Activated CD4-positive, alpha-beta memory T cell treated with anti-CD3 and anti-CD28 coated beads for 36 hours (primary cell): ENCODE measurements at regions not wholly inside any gene's neighbourhood (a gene's known extent, or its start where the extent isn't known, plus 50 kb on each side); places are given as distances from the start of the nearest gene placed in this dataset.

ENCODE experiments used
- CTCF ChIA-PET: fragments of 350-600 bp; sonication (Branson Sonifier 250); formaldehyde crosslinking; loops from one replicate; lab custom pipeline; 2021; ENCODE audit warnings: antibody characterized with exemption, inconsistent platforms; lab: Charles Lee
- POLR2A ChIA-PET: fragments of 350-600 bp; sonication (Branson Sonifier 250); formaldehyde crosslinking; loops from one replicate; lab custom pipeline; 2021; ENCODE audit warnings: antibody characterized with exemption; lab: Charles Lee
- DNase-seq: peaks from one replicate; pipeline ENCODE4 v3.0.0-alpha.2; 2020
- H3K27ac Mint-ChIP-seq: one replicate; pipeline ENCODE4 v1.8.0; 2021; ENCODE audit warnings: mixed read lengths
- H3K27me3 Mint-ChIP-seq: one replicate; pipeline ENCODE4 v1.8.0; 2021; ENCODE audit warnings: mixed read lengths
- H3K36me3 Mint-ChIP-seq: one replicate; pipeline ENCODE4 v1.8.0; 2021; ENCODE audit warnings: mixed read lengths
- H3K4me1 Mint-ChIP-seq: one replicate; pipeline ENCODE4 v1.8.0; 2021; ENCODE audit warnings: low read depth, mixed read lengths
- H3K4me3 Mint-ChIP-seq: one replicate; pipeline ENCODE4 v1.8.0; 2021; ENCODE audit warnings: mild to moderate bottlenecking, mixed read lengths
- H3K9me3 Mint-ChIP-seq: one replicate; pipeline ENCODE4 v1.8.0; 2021; ENCODE audit warnings: mixed read lengths
- intact Hi-C: fragments of 100-400 bp; cut with micrococcal nuclease; formaldehyde crosslinking; loops from one replicate; pipeline ENCODE4 v1.15.1; 2023

GRCh38 chr21:39085843-39086405 is 97.3 kb downstream of the PSMG1 start:
- no peak overlapping the region for H3K4me3 Mint-ChIP-seq
- H3K4me1 Mint-ChIP-seq: no peaks in the 10 kb centered on the region
- H3K27ac Mint-ChIP-seq: no peak overlapping the region
- no peaks in the 10 kb centered on the region for H3K9me3 Mint-ChIP-seq
- intact Hi-C loops: no loop called here
- POLR2A ChIA-PET: interaction anchor here (0.6 kb wide), 1 partner anchor 354 kb away, joined by 3 read pairs; no protein-coding TSS in a partner anchor
- no peak for DNase-seq
- H3K36me3 Mint-ChIP-seq: no peaks in the 10 kb centered on the region
- CTCF ChIA-PET: no interaction called here
- no peaks in the 10 kb centered on the region for H3K27me3 Mint-ChIP-seq

- peaks cover 2% of the 10 kb centered on the region for H3K27me3 Mint-ChIP-seq
- no peaks in the 10 kb centered on the region for H3K4me1 Mint-ChIP-seq
- no peaks in the 10 kb centered on the region for H3K36me3 Mint-ChIP-seq
- intact Hi-C loops: no loop called here
- POLR2A ChIA-PET: interaction anchor here (0.6 kb wide), 1 partner anchor 353 kb away, joined by 3 read pairs; no protein-coding TSS in a partner anchor
- CTCF ChIA-PET: interaction anchor here (1.1 kb wide), 1 partner anchor 351 kb away, joined by 4 read pairs; no protein-coding TSS in a partner anchor
- no peaks in the 10 kb centered on the region for H3K9me3 Mint-ChIP-seq
- H3K4me3 Mint-ChIP-seq: no peak overlapping the region
- H3K27ac Mint-ChIP-seq: no peak overlapping the region
- no peak for DNase-seq
Observed at GRCh38 chr21:39084979-39085729, 98.1 kb downstream of the PSMG1 start.

- no peaks in the 10 kb centered on the region for H3K9me3 Mint-ChIP-seq
- ChIA-PET POLR2A (no interaction called here), CTCF (no interaction called here)
- H3K27me3 Mint-ChIP-seq: peaks cover 2% of the 10 kb centered on the region
- no peaks in the 10 kb centered on the region for H3K4me1 Mint-ChIP-seq
- no peaks in the 10 kb centered on the region for H3K36me3 Mint-ChIP-seq
- no peak overlapping the region for H3K4me3 Mint-ChIP-seq
- no peak overlapping the region for H3K27ac Mint-ChIP-seq
- no peak for DNase-seq
- intact Hi-C loops: no loop called here
Observed at GRCh38 chr21:39084073-39084472, 99.2 kb downstream of the PSMG1 start.

GRCh38 chr21:39083377-39084008 is 99.8 kb downstream of the PSMG1 start:
- H3K36me3 Mint-ChIP-seq: no peaks in the 10 kb centered on the region
- POLR2A ChIA-PET: no interaction called here

GRCh38 chr21:39082656-39083376 is 100.4 kb downstream of the PSMG1 start:
- CTCF ChIA-PET: no interaction called here
- intact Hi-C loops: no loop called here
- no peak overlapping the region for H3K27ac Mint-ChIP-seq
- no peaks in the 10 kb centered on the region for H3K9me3 Mint-ChIP-seq
- no peaks in the 10 kb centered on the region for H3K36me3 Mint-ChIP-seq
- H3K4me1 Mint-ChIP-seq: no peaks in the 10 kb centered on the region
- no peak overlapping the region for H3K4me3 Mint-ChIP-seq
- no peak for DNase-seq
- POLR2A ChIA-PET: no interaction called here
- peaks cover 7% of the 10 kb centered on the region for H3K27me3 Mint-ChIP-seq

More at GRCh38 chr21:39083377-39084008, 99.8 kb downstream of the PSMG1 start:
- intact Hi-C loops: no loop called here
- no peak overlapping the region for H3K4me3 Mint-ChIP-seq
- H3K27ac Mint-ChIP-seq: no peak overlapping the region
- no peak for DNase-seq
- H3K4me1 Mint-ChIP-seq: no peaks in the 10 kb centered on the region
- H3K27me3 Mint-ChIP-seq: peaks cover 2% of the 10 kb centered on the region
- H3K9me3 Mint-ChIP-seq: no peaks in the 10 kb centered on the region
- CTCF ChIA-PET: no interaction called here

GRCh38 chr21:39080366-39080765 is 102.9 kb downstream of the PSMG1 start:
- H3K27me3 Mint-ChIP-seq: peaks cover 10% of the 10 kb centered on the region
- ChIA-PET CTCF (no interaction called here), POLR2A (no interaction called here)
- intact Hi-C loops: no loop called here
- DNase-seq: no peak
- H3K36me3 Mint-ChIP-seq: no peaks in the 10 kb centered on the region
- H3K27ac Mint-ChIP-seq: no peak overlapping the region
- no peak overlapping the region for H3K4me3 Mint-ChIP-seq
- no peaks in the 10 kb centered on the region for H3K4me1 Mint-ChIP-seq
- peaks cover 4% of the 10 kb centered on the region for H3K9me3 Mint-ChIP-seq

- H3K4me3 Mint-ChIP-seq: no peak overlapping the region
- H3K27me3 Mint-ChIP-seq: peaks cover 10% of the 10 kb centered on the region
- H3K27ac Mint-ChIP-seq: no peak overlapping the region
- H3K9me3 Mint-ChIP-seq: peaks cover 9% of the 10 kb centered on the region
- POLR2A ChIA-PET: no interaction called here
- no peaks in the 10 kb centered on the region for H3K36me3 Mint-ChIP-seq
- DNase-seq: no peak
- intact Hi-C loops: no loop called here
- CTCF ChIA-PET: no interaction called here
- H3K4me1 Mint-ChIP-seq: no peaks in the 10 kb centered on the region
Observed at GRCh38 chr21:39079617-39080016, 103.6 kb downstream of the PSMG1 start.

- Mint-ChIP-seq H3K4me1 (no peaks in the 10 kb centered on the region), H3K9me3 (peaks cover 10% of the 10 kb centered on the region), H3K4me3 (no peak overlapping the region), H3K27ac (no peak overlapping the region), H3K36me3 (no peaks in the 10 kb centered on the region), H3K27me3 (peaks cover 10% of the 10 kb centered on the region)
- no peak for DNase-seq
- CTCF ChIA-PET: no interaction called here
- intact Hi-C loops: no loop called here
- POLR2A ChIA-PET: no interaction called here
Observed at GRCh38 chr21:39078322-39079065, 104.8 kb downstream of the PSMG1 start.

GRCh38 chr21:39077876-39078275 is 105.4 kb downstream of the PSMG1 start:
- no peaks in the 10 kb centered on the region for H3K36me3 Mint-ChIP-seq
- peaks cover 10% of the 10 kb centered on the region for H3K9me3 Mint-ChIP-seq
- DNase-seq: no peak
- intact Hi-C loops: no loop called here
- no peaks in the 10 kb centered on the region for H3K4me1 Mint-ChIP-seq
- CTCF ChIA-PET: no interaction called here
- POLR2A ChIA-PET: no interaction called here
- no peak overlapping the region for H3K27ac Mint-ChIP-seq
- H3K4me3 Mint-ChIP-seq: no peak overlapping the region
- peaks cover 11% of the 10 kb centered on the region for H3K27me3 Mint-ChIP-seq

GRCh38 chr21:39074508-39074907 is 108.7 kb downstream of the PSMG1 start:
- intact Hi-C loops: no loop called here
- no peak for DNase-seq
- no peak overlapping the region for H3K4me3 Mint-ChIP-seq
- H3K4me1 Mint-ChIP-seq: no peaks in the 10 kb centered on the region
- ChIA-PET POLR2A (no interaction called here), CTCF (no interaction called here)
- H3K27ac Mint-ChIP-seq: no peak overlapping the region
- peaks cover 11% of the 10 kb centered on the region for H3K27me3 Mint-ChIP-seq
- peaks cover 10% of the 10 kb centered on the region for H3K9me3 Mint-ChIP-seq
- no peaks in the 10 kb centered on the region for H3K36me3 Mint-ChIP-seq

GRCh38 chr21:39073717-39074116 is 109.5 kb downstream of the PSMG1 start:
- DNase-seq: no peak
- Mint-ChIP-seq H3K4me3 (no peak overlapping the region), H3K27me3 (peaks cover 11% of the 10 kb centered on the region), H3K27ac (no peak overlapping the region), H3K4me1 (no peaks in the 10 kb centered on the region), H3K9me3 (peaks cover 10% of the 10 kb centered on the region), H3K36me3 (no peaks in the 10 kb centered on the region)
- intact Hi-C loops: no loop called here
- CTCF ChIA-PET: no interaction called here
- POLR2A ChIA-PET: no interaction called here

- Mint-ChIP-seq H3K27ac (no peak overlapping the region), H3K4me3 (no peak overlapping the region), H3K27me3 (peaks cover 9% of the 10 kb centered on the region), H3K9me3 (peaks cover 10% of the 10 kb centered on the region), H3K4me1 (no peaks in the 10 kb centered on the region), H3K36me3 (no peaks in the 10 kb centered on the region)
- DNase-seq: no peak
- intact Hi-C loops: no loop called here
- CTCF ChIA-PET: no interaction called here
- POLR2A ChIA-PET: no interaction called here
Observed at GRCh38 chr21:39073063-39073462, 110.2 kb downstream of the PSMG1 start.
